HCT116 (cell line): ENCODE measurements at regions not wholly inside any gene's neighbourhood (a gene's known extent, or its start where the extent isn't known, plus 50 kb on each side); places are given as distances from the start of the nearest gene placed in this dataset.

ENCODE experiments used
- ATAC-seq: fragments of 200-7000 bp; cut with Tn5 transposase; 2 replicates; pipeline ENCODE4 v1.9.1; 2020; ENCODE audit warnings: mild to moderate bottlenecking, moderate library complexity
- BruUV-seq: library from RNA; stranded (reverse); fragments of 400-500 nt; replicated peaks from 2 replicates; lab custom pipeline; 2021; lab: Mats Ljungman, UMichigan
- CTCF ChIA-PET: fragments of 300-600 bp; sonication (Branson Sonifier 250); formaldehyde crosslinking; loops from one replicate; lab custom pipeline; 2021; ENCODE audit warnings: antibody characterized with exemption; lab: Charles Lee
- POLR2A ChIA-PET: fragments of 300-600, 350-600 bp; sonication (Branson Sonifier 250); formaldehyde crosslinking; loops from one replicate; lab custom pipeline; 2021; ENCODE audit warnings: antibody characterized with exemption; lab: Charles Lee
- RAD21 ChIA-PET, 2 experiments: fragments of 300-600 bp; sonication (Branson Sonifier 250); formaldehyde crosslinking; loops; one replicate each; lab custom pipeline; 2023; ENCODE audit warnings: low total read pairs in 2 of 2; ENCODE audit not compliant: uncharacterized antibody in 2 of 2, unreplicated experiment in 2 of 2, low non-redundant PET in 1 of 2; lab: Charles Lee
- DNase-seq: peaks from one replicate; pipeline ENCODE4 v3.0.0-alpha.2; 2010; ENCODE audit warnings: low read depth, low spot score
- H2AFZ ChIP-seq: fragments of 200-600 bp; shearing (Covaris generic), sonication (generic); 2 replicates; pipeline ENCODE4 v1.6.1; 2017; ENCODE audit warnings: low read depth, mixed run types, mixed read lengths, antibody characterized with exemption, low read length; ENCODE audit not compliant: poor library complexity, severe bottlenecking
- H3K27ac ChIP-seq: 2 replicates; pipeline ENCODE4 v1.5.1; 2012; ENCODE audit warnings: low read depth, low read length
- H3K27me3 ChIP-seq: fragments of 200-600 bp; sonication (generic); 2 replicates; pipeline ENCODE4 v1.6.1; 2016; ENCODE audit warnings: mixed run types, low read length, mixed read lengths; ENCODE audit not compliant: insufficient read depth
- H3K36me3 ChIP-seq, 2 experiments: fragments of 200-500 bp in 1 of 2; fragments of 200-600 bp in 1 of 2; sonication (Bioruptor generic) in 1 of 2; sonication (generic) in 1 of 2; 2 replicates each; pipeline versions ENCODE4 v1.5.1 to v1.6.1; 2014 to 2016; ENCODE audit warnings: low read length in 2 of 2, inconsistent platforms in 1 of 2, mixed read lengths in 1 of 2, mixed run types in 1 of 2; ENCODE audit not compliant: insufficient read depth in 2 of 2, control insufficient read depth in 1 of 2
- H3K4me1 ChIP-seq, 2 experiments: fragments of 200-600 bp in 1 of 2; sonication (generic) in 1 of 2; 2 replicates each; pipeline versions ENCODE4 v1.5.1 to v1.6.1; 2012 to 2017; ENCODE audit warnings: low read length in 2 of 2, inconsistent platforms in 1 of 2, mild to moderate bottlenecking in 1 of 2, mixed read lengths in 1 of 2, mixed run types in 1 of 2, moderate library complexity in 1 of 2; ENCODE audit not compliant: insufficient read depth in 2 of 2, control insufficient read depth in 1 of 2
- H3K4me2 ChIP-seq: fragments of 200-600 bp; sonication (generic); 2 replicates; pipeline ENCODE4 v1.6.1; 2017; ENCODE audit warnings: mixed run types, low read length, mixed read lengths
- H3K4me3 ChIP-seq, 2 experiments: fragments of 200-600 bp in 1 of 2; sonication (generic) in 1 of 2; replicated peaks in 1 of 2; 2 replicates each; pipeline ENCODE4 v1.5.1; 2011 to 2016; ENCODE audit warnings: low read length in 2 of 2, control low read depth in 1 of 2, low read depth in 1 of 2, mild to moderate bottlenecking in 1 of 2, mixed read lengths in 1 of 2, mixed run types in 1 of 2
- H3K79me2 ChIP-seq: fragments of 200-600 bp; sonication (generic); 2 replicates; pipeline ENCODE4 v1.6.1; 2017; ENCODE audit warnings: mild to moderate bottlenecking, mixed run types, low read length, moderate library complexity, mixed read lengths; ENCODE audit not compliant: insufficient read depth
- H3K9ac ChIP-seq: fragments of 200-600 bp; sonication (generic); 2 replicates; pipeline ENCODE4 v1.6.1; 2016; ENCODE audit warnings: low read length, mixed read lengths
- H3K9me2 ChIP-seq: fragments of 200-600 bp; sonication (generic), shearing (Covaris generic); 2 replicates; pipeline ENCODE4 v1.6.1; 2017; ENCODE audit warnings: mixed run types, mild to moderate bottlenecking, moderate library complexity; ENCODE audit not compliant: insufficient read depth
- H3K9me3 ChIP-seq, 2 experiments: fragments of 200-500 bp in 1 of 2; fragments of 200-600 bp in 1 of 2; sonication (Bioruptor generic) in 1 of 2; sonication (generic) in 1 of 2; 2 replicates each; pipeline ENCODE4 v1.6.1; 2014 to 2017; ENCODE audit warnings: low read length in 2 of 2, mixed read lengths in 2 of 2, inconsistent platforms in 1 of 2, low read depth in 1 of 2, mild to moderate bottlenecking in 1 of 2, mixed run types in 1 of 2, moderate library complexity in 1 of 2; ENCODE audit not compliant: control insufficient read depth in 1 of 2, insufficient read depth in 1 of 2
- H4K20me1 ChIP-seq: fragments of 200-600 bp; sonication (generic), shearing (Covaris generic); 2 replicates; pipeline ENCODE4 v1.6.1; 2017; ENCODE audit warnings: mixed run types, mild to moderate bottlenecking, moderate library complexity; ENCODE audit not compliant: insufficient read depth
- CBX3 ChIP-seq: IDR thresholded peaks from 2 replicates; pipeline ENCODE4 v1.6.1; 2012; ENCODE audit warnings: low read depth
- ELF1 ChIP-seq: IDR thresholded peaks from 2 replicates; pipeline ENCODE4 v1.6.1; 2012; ENCODE audit warnings: low read depth, borderline replicate concordance
- EZH2 ChIP-seq: fragments of 200-600 bp; sonication (generic); IDR thresholded peaks from 2 replicates; pipeline ENCODE4 v1.6.1; 2017; ENCODE audit warnings: antibody characterized with exemption, mixed run types
- FOSL1 ChIP-seq: IDR thresholded peaks from 2 replicates; pipeline ENCODE4 v1.6.1; 2012; ENCODE audit warnings: low read depth
- POLR2A ChIP-seq: IDR thresholded peaks from 2 replicates; pipeline ENCODE4 v1.7.0; 2011; ENCODE audit warnings: borderline replicate concordance; ENCODE audit not compliant: insufficient read depth, insufficient read length; ENCODE audit errors: extremely low read depth
- RAD21 ChIP-seq: IDR thresholded peaks from 2 replicates; pipeline ENCODE4 v1.6.1; 2012; ENCODE audit warnings: low read depth, mild to moderate bottlenecking
- SIN3A ChIP-seq: IDR thresholded peaks from 2 replicates; pipeline ENCODE4 v1.6.1; 2012; ENCODE audit warnings: low read depth
- SP1 ChIP-seq: IDR thresholded peaks from 2 replicates; pipeline ENCODE4 v1.6.1; 2012; ENCODE audit warnings: low read depth
- SRF ChIP-seq: IDR thresholded peaks from 2 replicates; pipeline ENCODE4 v1.6.1; 2012; ENCODE audit warnings: low read depth
- YY1 ChIP-seq: IDR thresholded peaks from 2 replicates; pipeline ENCODE4 v1.6.1; 2011; ENCODE audit warnings: low read length, low read depth, moderate library complexity, mild to moderate bottlenecking; ENCODE audit not compliant: insufficient replicate concordance; ENCODE audit errors: extremely low read depth
- ZFX ChIP-seq: fragments of 450-650 bp; IDR thresholded peaks from 2 replicates; pipeline ENCODE4 v1.6.1; 2017
- intact Hi-C: fragments of 100-400 bp; cut with micrococcal nuclease; formaldehyde crosslinking; loops from 2 replicates; pipeline ENCODE4 v1.10.0; 2022
- TF ChIP-seq, protein P1 (sequence below): IDR thresholded peaks from 2 replicates; pipeline ENCODE4 v1.6.1; 2012
- TF ChIP-seq, protein P2 (sequence below): IDR thresholded peaks from 2 replicates; pipeline ENCODE4 v1.6.1; 2011; ENCODE audit warnings: mild to moderate bottlenecking, low read length, moderate library complexity; ENCODE audit not compliant: insufficient replicate concordance; ENCODE audit errors: extremely low read depth
- TF ChIP-seq, protein P3 (sequence below), 3 experiments: fragments of 200-600 bp in 1 of 3; sonication (generic) in 1 of 3; IDR thresholded peaks in 2 of 3; conservative IDR thresholded peaks in 1 of 3; 2 replicates each; pipeline ENCODE4 v1.5.1; 2012 to 2017; ENCODE audit warnings: low read depth in 2 of 3, low read length in 2 of 3, antibody characterized with exemption in 1 of 3, borderline replicate concordance in 1 of 3, control low read depth in 1 of 3, mild to moderate bottlenecking in 1 of 3, mixed read lengths in 1 of 3, mixed run types in 1 of 3, moderate library complexity in 1 of 3; ENCODE audit not compliant: insufficient read depth in 1 of 3
- TF ChIP-seq, protein P4 (sequence below): IDR thresholded peaks from 2 replicates; pipeline ENCODE4 v1.6.1; 2012

DNA sequence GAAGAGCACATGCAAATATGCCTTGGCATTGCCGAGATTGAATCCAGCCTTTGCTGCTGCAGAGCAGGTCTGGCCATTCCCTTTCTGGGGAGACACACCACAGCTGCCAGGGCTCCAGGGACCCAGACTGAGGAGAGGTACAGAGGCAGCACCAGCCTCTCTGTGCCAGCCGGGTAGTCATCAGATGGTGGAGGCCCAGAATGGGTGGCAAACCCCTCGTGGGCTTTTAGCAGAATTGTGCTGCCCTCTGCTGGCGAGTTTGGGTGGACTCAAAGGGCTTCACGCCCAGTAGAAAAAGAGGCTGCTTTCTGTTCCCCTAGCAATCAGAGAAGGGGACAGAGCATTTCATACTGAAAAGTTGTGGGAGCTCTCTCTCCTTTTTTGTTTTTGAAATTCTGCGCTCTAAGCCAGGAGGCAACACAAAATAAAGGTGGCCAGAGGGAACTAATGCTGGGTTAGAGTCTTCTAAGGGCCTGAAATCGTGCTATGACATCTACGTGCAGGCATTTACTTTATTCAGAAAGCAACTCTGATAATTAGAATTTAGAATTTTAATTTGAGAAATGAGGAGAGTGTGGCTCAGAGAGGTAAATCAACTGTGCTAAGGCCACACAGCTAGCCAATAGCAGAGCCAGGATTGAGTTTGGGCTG lies 158.8 kb upstream of the NAV2 start:
- intact Hi-C loops: loop anchor here (1.0 to 10.0 kb wide), 5 partner anchors 227 to 801 kb away; no protein-coding TSS in a partner anchor
- BruUV-seq: no TSS peak
- no peak overlapping the region for H2AFZ ChIP-seq
- H3K4me1 ChIP-seq: no peaks in the 10 kb centered on the region
- H4K20me1 ChIP-seq: no peaks in the 10 kb centered on the region
- CTCF ChIA-PET: interaction anchor here (0.8 to 10.0 kb wide), 5 partner anchors 189 to 484 kb away, joined by 4 to 97 read pairs (median 8); no protein-coding TSS in a partner anchor
- H3K27me3 ChIP-seq: peaks cover 5% of the 10 kb centered on the region; the same call in 1 of the 2 replicates
- POLR2A ChIA-PET: no interaction called here
- no peaks in the 10 kb centered on the region for H3K36me3 ChIP-seq
- no peaks in the 10 kb centered on the region for H3K9me2 ChIP-seq
- DNase-seq (peak; percentile 58), ATAC-seq (peak; percentile 81)
- H3K4me2 ChIP-seq: no peak overlapping the region
- TF ChIP-seq ZFX: no peak
- no peak for TF ChIP-seq YY1
- TF ChIP-seq RAD21: peak; percentile 96
- TF ChIP-seq SP1: no peak
- TF ChIP-seq, protein P1, sequence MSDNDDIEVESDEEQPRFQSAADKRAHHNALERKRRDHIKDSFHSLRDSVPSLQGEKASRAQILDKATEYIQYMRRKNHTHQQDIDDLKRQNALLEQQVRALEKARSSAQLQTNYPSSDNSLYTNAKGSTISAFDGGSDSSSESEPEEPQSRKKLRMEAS: no peak
- TF ChIP-seq SRF: no peak
- TF ChIP-seq, protein P2, sequence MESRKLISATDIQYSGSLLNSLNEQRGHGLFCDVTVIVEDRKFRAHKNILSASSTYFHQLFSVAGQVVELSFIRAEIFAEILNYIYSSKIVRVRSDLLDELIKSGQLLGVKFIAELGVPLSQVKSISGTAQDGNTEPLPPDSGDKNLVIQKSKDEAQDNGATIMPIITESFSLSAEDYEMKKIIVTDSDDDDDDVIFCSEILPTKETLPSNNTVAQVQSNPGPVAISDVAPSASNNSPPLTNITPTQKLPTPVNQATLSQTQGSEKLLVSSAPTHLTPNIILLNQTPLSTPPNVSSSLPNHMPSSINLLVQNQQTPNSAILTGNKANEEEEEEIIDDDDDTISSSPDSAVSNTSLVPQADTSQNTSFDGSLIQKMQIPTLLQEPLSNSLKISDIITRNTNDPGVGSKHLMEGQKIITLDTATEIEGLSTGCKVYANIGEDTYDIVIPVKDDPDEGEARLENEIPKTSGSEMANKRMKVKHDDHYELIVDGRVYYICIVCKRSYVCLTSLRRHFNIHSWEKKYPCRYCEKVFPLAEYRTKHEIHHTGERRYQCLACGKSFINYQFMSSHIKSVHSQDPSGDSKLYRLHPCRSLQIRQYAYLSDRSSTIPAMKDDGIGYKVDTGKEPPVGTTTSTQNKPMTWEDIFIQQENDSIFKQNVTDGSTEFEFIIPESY: no peak
- TF ChIP-seq CBX3: peak; percentile 61; the same call in 1 of the 2 replicates
- TF ChIP-seq, protein P3, sequence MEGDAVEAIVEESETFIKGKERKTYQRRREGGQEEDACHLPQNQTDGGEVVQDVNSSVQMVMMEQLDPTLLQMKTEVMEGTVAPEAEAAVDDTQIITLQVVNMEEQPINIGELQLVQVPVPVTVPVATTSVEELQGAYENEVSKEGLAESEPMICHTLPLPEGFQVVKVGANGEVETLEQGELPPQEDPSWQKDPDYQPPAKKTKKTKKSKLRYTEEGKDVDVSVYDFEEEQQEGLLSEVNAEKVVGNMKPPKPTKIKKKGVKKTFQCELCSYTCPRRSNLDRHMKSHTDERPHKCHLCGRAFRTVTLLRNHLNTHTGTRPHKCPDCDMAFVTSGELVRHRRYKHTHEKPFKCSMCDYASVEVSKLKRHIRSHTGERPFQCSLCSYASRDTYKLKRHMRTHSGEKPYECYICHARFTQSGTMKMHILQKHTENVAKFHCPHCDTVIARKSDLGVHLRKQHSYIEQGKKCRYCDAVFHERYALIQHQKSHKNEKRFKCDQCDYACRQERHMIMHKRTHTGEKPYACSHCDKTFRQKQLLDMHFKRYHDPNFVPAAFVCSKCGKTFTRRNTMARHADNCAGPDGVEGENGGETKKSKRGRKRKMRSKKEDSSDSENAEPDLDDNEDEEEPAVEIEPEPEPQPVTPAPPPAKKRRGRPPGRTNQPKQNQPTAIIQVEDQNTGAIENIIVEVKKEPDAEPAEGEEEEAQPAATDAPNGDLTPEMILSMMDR (IDR thresholded peaks at IDR 0.05 in 2 of 3, conservative IDR thresholded peaks at IDR 0.05 in 1 of 3; ENCODE audit: borderline replicate concordance in 1 of 3, insufficient read depth in 1 of 3, low read depth in 2 of 3, low read length in 2 of 3): peak; percentile 81 to 97 (median 91)
- TF ChIP-seq EZH2: no peak
- TF ChIP-seq SIN3A: no peak
- no peak for TF ChIP-seq ELF1
- TF ChIP-seq, protein P4, sequence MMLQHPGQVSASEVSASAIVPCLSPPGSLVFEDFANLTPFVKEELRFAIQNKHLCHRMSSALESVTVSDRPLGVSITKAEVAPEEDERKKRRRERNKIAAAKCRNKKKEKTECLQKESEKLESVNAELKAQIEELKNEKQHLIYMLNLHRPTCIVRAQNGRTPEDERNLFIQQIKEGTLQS: no peak
- no peak for TF ChIP-seq POLR2A
- no peak for TF ChIP-seq FOSL1
- H3K4me3 ChIP-seq: no peak overlapping the region
- no peaks in the 10 kb centered on the region for H3K79me2 ChIP-seq
- no peak overlapping the region for H3K9ac ChIP-seq
- H3K9me3 ChIP-seq: no peaks in the 10 kb centered on the region
- RAD21 ChIA-PET: no interaction called here
- H3K27ac ChIP-seq: no peak overlapping the region
